ENCODE measurements at regions not wholly inside any gene's neighbourhood (a gene's known extent, or its start where the extent isn't known, plus 50 kb on each side); places are given as distances from the start of the nearest gene placed in this dataset.
A peak's percentile ranks its signal among the peaks of the same experiment; 100 is the strongest.

GRCh38 chr5:17135050-17135449, 82.4 kb upstream of the BASP1 start:
- TF ChIP-seq SPI1 (IDR thresholded peaks at IDR 0.05; ENCODE audit: borderline replicate concordance, low read depth): no peak
- no peak for TF ChIP-seq CTCF (IDR thresholded peaks at IDR 0.05; ENCODE audit: insufficient read depth, low read length)
- no peak for TF ChIP-seq GABPA (IDR thresholded peaks at IDR 0.05; ENCODE audit: low read depth)
- TF ChIP-seq REST (IDR thresholded peaks at IDR 0.05; ENCODE audit: insufficient replicate concordance, low read depth): no peak
- TF ChIP-seq POLR2AphosphoS5 (IDR thresholded peaks at IDR 0.05; ENCODE audit: low read depth): no peak
- Histone ChIP-seq H3K27me3 (ENCODE audit: insufficient read depth, poor library complexity, severe bottlenecking) (no peaks in the 10 kb centered on the region), H3K4me3 (replicated peaks; ENCODE audit: insufficient read depth, low read length) (no peak overlapping the region), H3K27ac (replicated peaks) (no peak overlapping the region)
- DNase-seq (ENCODE audit: low read depth in 1 of 2, low spot score in 1 of 2): no peak

- TF ChIP-seq REST (IDR thresholded peaks at IDR 0.05; ENCODE audit: insufficient replicate concordance, low read depth) (no peak), GABPA (IDR thresholded peaks at IDR 0.05; ENCODE audit: low read depth) (no peak)
- DNase-seq (ENCODE audit: low read depth in 1 of 2, low spot score in 1 of 2): peak in 1 of 2 experiments; percentile 30
- Histone ChIP-seq H3K27me3 (ENCODE audit: insufficient read depth, poor library complexity, severe bottlenecking) (no peaks in the 10 kb centered on the region), H3K27ac (replicated peaks) (no peak overlapping the region), H3K4me3 (replicated peaks; ENCODE audit: insufficient read depth, low read length) (no peak overlapping the region)
Measured at GRCh38 chr5:17143335-17143734, 74.1 kb upstream of the BASP1 start.

- H3K27ac ChIP-seq (replicated peaks): no peak overlapping the region
- no peak for DNase-seq (ENCODE audit: low read depth in 1 of 2, low spot score in 1 of 2)
- TF ChIP-seq GABPA (IDR thresholded peaks at IDR 0.05; ENCODE audit: low read depth): no peak
- TF ChIP-seq POLR2AphosphoS5 (IDR thresholded peaks at IDR 0.05; ENCODE audit: low read depth): no peak
- TF ChIP-seq SPI1 (IDR thresholded peaks at IDR 0.05; ENCODE audit: borderline replicate concordance, low read depth): no peak
- TF ChIP-seq REST (IDR thresholded peaks at IDR 0.05; ENCODE audit: insufficient replicate concordance, low read depth): no peak
- no peak for TF ChIP-seq CTCF (IDR thresholded peaks at IDR 0.05; ENCODE audit: insufficient read depth, low read length)
- no peaks in the 10 kb centered on the region for H3K27me3 ChIP-seq (ENCODE audit: insufficient read depth, poor library complexity, severe bottlenecking)
- H3K4me3 ChIP-seq (replicated peaks; ENCODE audit: insufficient read depth, low read length): no peak overlapping the region
Measured at GRCh38 chr5:17146280-17146841, 71.1 kb upstream of the BASP1 start.

Data from HL-60 (cell line).